Natural killer cell (primary cell): ENCODE measurements at regions not wholly inside any gene's neighbourhood (a gene's known extent, or its start where the extent isn't known, plus 50 kb on each side); places are given as distances from the start of the nearest gene placed in this dataset.
"Not testable (repeated sequence)": the region's sequence is repeated elsewhere in the genome, so short reads cannot be mapped to it uniquely, and the experiment has no call there.

Experiments
- ATAC-seq, 3 donors: fragments of 150-1000 bp in 2 of 3; fragments of 200-7000 bp in 1 of 3; cut with Tn5 transposase; 1 replicate in 1 of 3; 2 replicates in 2 of 3; pipeline ENCODE4 v1.10.0; 2021; ENCODE audit warnings: mild to moderate bottlenecking in 2 of 3, moderate library complexity in 2 of 3
- DNase-seq, 2 donors: peaks; one replicate each; pipeline versions ENCODE4 v3.0.0 to v3.0.0-alpha.2; 2013 to 2021; ENCODE audit warnings: mixed read lengths in 1 of 2
- H3K27ac ChIP-seq: one replicate; pipeline ENCODE4 v1.5.1; 2013; ENCODE audit warnings: mild to moderate bottlenecking, low read length
- H3K27me3 ChIP-seq: one replicate; pipeline ENCODE4 v1.6.1; 2013; ENCODE audit warnings: low read length; ENCODE audit not compliant: control insufficient read depth, insufficient read depth
- H3K36me3 ChIP-seq: one replicate; pipeline ENCODE4 v1.6.1; 2013; ENCODE audit warnings: low read length; ENCODE audit not compliant: control insufficient read depth, insufficient read depth
- H3K4me1 ChIP-seq: one replicate; pipeline ENCODE4 v1.6.1; 2013; ENCODE audit warnings: low read length; ENCODE audit not compliant: control insufficient read depth, insufficient read depth
- H3K4me3 ChIP-seq: one replicate; pipeline ENCODE4 v1.5.1; 2013; ENCODE audit warnings: low read length
- H3K9me3 ChIP-seq: one replicate; pipeline ENCODE4 v1.6.1; 2013; ENCODE audit warnings: low read length; ENCODE audit not compliant: control insufficient read depth, insufficient read depth
- H3K27ac Mint-ChIP-seq, 2 donors: one replicate each; pipeline ENCODE4 v1.8.0; 2022; ENCODE audit warnings: mild to moderate bottlenecking in 2 of 2, mixed read lengths in 2 of 2, moderate library complexity in 1 of 2
- H3K27me3 Mint-ChIP-seq, 2 donors: one replicate each; pipeline ENCODE4 v1.8.0; 2022; ENCODE audit warnings: low read depth in 2 of 2, mixed read lengths in 2 of 2
- H3K36me3 Mint-ChIP-seq: one replicate; pipeline ENCODE4 v1.8.0; 2022; ENCODE audit warnings: mixed read lengths
- H3K4me1 Mint-ChIP-seq, 2 donors: one replicate each; pipeline ENCODE4 v1.8.0; 2022; ENCODE audit warnings: mixed read lengths in 2 of 2
- H3K4me3 Mint-ChIP-seq: one replicate; pipeline ENCODE4 v1.8.0; 2022; ENCODE audit warnings: mild to moderate bottlenecking, moderate library complexity, mixed read lengths
- H3K9me3 Mint-ChIP-seq, 2 donors: one replicate each; pipeline ENCODE4 v1.8.0; 2022; ENCODE audit warnings: mixed read lengths in 2 of 2
- WGBS: methylation state at CpG from one replicate; pipeline ENCODE4 v1.1.7; 2013; ENCODE audit warnings: missing lambda C conversion rate; ENCODE audit not compliant: insufficient coverage; 5-methylcytosine and 5-hydroxymethylcytosine counted together
- intact Hi-C: fragments of 100-400 bp; cut with micrococcal nuclease; formaldehyde crosslinking; loops from one replicate; pipeline ENCODE4 v1.14.2; 2022
- TF ChIP-seq, protein P1 (sequence below): fragments of 200-600 bp; IDR thresholded peaks from one replicate; pipeline ENCODE4 v1.8.0; 2022; ENCODE audit warnings: antibody characterized with exemption

DNA sequence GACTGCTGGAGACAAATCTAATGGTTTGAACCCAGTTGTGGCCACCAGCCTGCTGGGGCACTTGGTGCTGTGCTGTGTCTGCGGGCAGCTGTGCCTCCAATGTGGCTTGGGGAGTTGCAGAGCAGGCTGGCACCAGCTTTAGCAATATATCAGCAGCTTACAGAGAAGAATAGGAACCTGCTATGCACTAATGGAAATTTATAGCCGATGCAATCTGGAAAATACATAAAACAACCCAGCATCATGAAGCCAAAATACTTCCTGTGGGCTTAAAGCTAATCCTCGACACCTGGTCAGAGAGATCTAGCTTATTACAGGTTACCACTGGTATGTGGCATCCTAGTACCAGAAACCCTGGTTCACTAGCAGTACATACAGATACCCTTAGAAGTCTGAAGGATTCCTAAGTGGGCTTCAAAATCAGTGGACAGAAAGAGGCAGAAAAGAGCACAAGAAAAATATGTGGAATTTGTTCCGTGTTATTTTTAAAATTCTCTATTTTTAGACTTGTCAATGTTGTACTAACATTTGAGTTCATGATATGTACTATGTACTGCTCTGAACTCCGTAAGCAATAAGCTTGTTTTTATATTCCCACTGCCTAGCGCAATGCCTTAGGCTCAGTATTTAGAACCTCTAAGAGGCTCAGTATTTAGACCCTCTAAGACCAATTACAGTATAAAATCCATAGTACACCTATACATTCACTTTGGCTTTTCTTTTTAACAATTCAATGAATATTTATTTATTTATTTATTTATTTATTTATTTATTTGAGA lies 194.7 kb downstream of the UXS1 start:
- TF ChIP-seq, protein P1, sequence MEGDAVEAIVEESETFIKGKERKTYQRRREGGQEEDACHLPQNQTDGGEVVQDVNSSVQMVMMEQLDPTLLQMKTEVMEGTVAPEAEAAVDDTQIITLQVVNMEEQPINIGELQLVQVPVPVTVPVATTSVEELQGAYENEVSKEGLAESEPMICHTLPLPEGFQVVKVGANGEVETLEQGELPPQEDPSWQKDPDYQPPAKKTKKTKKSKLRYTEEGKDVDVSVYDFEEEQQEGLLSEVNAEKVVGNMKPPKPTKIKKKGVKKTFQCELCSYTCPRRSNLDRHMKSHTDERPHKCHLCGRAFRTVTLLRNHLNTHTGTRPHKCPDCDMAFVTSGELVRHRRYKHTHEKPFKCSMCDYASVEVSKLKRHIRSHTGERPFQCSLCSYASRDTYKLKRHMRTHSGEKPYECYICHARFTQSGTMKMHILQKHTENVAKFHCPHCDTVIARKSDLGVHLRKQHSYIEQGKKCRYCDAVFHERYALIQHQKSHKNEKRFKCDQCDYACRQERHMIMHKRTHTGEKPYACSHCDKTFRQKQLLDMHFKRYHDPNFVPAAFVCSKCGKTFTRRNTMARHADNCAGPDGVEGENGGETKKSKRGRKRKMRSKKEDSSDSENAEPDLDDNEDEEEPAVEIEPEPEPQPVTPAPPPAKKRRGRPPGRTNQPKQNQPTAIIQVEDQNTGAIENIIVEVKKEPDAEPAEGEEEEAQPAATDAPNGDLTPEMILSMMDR, result no peak
- Mint-ChIP-seq H3K36me3 (peaks cover 19% of the 10 kb centered on the region), H3K27me3 (peaks cover 9 to 31% of the 10 kb centered on the region in 2 donors), H3K4me1 (no peaks in the 10 kb centered on the region), H3K4me3 (no peak overlapping the region), H3K9me3 (peaks cover 2 to 7% of the 10 kb centered on the region in 2 donors), H3K27ac (no peak overlapping the region)
- H3K4me3 ChIP-seq, result no peak overlapping the region
- H3K27ac ChIP-seq, result no peak overlapping the region
- 73% methylated on average over 6 of the region's 6 CpGs for WGBS
- no peaks in the 10 kb centered on the region for H3K36me3 ChIP-seq
- DNase-seq, result no peak
- no peak for ATAC-seq
- H3K9me3 ChIP-seq, result peaks cover 8% of the 10 kb centered on the region
- no peaks in the 10 kb centered on the region for H3K4me1 ChIP-seq
- no peaks in the 10 kb centered on the region for H3K27me3 ChIP-seq
- intact Hi-C loops, result no loop called here

DNA sequence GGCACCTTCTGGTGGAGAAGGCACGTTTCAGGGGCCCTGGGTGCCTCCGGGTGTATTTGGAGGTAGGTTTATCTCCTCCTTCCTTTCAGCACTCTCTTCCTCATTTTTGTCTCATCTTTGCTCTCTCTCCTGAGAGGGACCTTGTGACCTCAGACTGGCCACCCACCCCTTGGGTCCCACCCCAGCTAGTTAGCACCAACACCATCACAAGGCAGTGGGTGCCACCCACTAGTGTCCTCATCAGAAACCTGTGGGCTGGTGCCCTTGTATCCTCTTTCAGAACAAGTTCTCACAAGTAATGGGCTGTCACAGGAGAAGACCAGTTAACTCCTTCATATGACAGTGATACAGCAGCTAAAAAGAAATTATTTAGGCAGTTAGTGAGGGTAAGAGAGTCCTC lies 196.4 kb downstream of the UXS1 start:
- Histone ChIP-seq H3K4me1 (no peaks in the 10 kb centered on the region), H3K27ac (no peak overlapping the region), H3K27me3 (no peaks in the 10 kb centered on the region), H3K9me3 (peaks cover 18% of the 10 kb centered on the region), H3K4me3 (no peak overlapping the region), H3K36me3 (no peaks in the 10 kb centered on the region)
- ATAC-seq, result no peak
- H3K27me3 Mint-ChIP-seq, result peaks cover 9 to 31% of the 10 kb centered on the region in 2 donors
- intact Hi-C loops, result no loop called here
- no peak overlapping the region for H3K27ac Mint-ChIP-seq
- H3K36me3 Mint-ChIP-seq, result peaks cover 30% of the 10 kb centered on the region
- no peak overlapping the region for H3K4me3 Mint-ChIP-seq
- DNase-seq, result no peak
- no peaks in the 10 kb centered on the region for H3K4me1 Mint-ChIP-seq
- H3K9me3 Mint-ChIP-seq, result peaks cover 6 to 14% of the 10 kb centered on the region in 2 donors
- WGBS, result no CpG with 5 or more reads among the region's 2 CpGs
- TF ChIP-seq, protein P1, result no peak

DNA sequence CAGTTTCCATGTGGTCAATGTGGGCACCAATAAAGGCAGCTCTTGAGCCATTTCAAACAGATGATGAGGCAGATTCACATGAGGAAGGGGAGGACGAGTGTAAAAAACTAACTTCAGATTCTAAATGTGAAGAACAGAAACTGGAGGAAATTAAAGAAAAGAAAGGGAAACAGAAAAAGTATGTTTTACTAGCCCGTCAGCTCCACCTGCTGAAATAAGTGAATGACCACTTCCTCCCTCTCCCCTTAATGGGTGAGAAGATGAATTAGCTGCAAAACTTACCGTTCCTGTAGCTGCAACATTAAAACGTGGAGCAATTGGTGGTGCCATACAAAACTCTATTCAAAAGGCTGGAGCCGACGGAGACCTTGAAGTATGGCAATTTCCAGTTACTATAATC lies 203.5 kb downstream of the UXS1 start:
- Histone ChIP-seq H3K36me3 (no peaks in the 10 kb centered on the region), H3K27ac (no peak overlapping the region), H3K4me1 (peaks cover 7% of the 10 kb centered on the region), H3K9me3 (peaks cover 33% of the 10 kb centered on the region), H3K4me3 (no peak overlapping the region), H3K27me3 (no peaks in the 10 kb centered on the region)
- peaks cover 13 to 20% of the 10 kb centered on the region in 2 donors for H3K9me3 Mint-ChIP-seq
- intact Hi-C loops, result no loop called here
- DNase-seq (peak in 1 of 2 donors; percentile 17), ATAC-seq (no peak)
- 80% methylated on average over 5 of the region's 6 CpGs for WGBS
- H3K4me3 Mint-ChIP-seq, result no peak overlapping the region
- TF ChIP-seq, protein P1, result no peak
- H3K4me1 Mint-ChIP-seq, result peaks cover 0 to 9% of the 10 kb centered on the region in 2 donors
- H3K27me3 Mint-ChIP-seq, result no peaks in the 10 kb centered on the region
- H3K27ac Mint-ChIP-seq, result no peak overlapping the region
- H3K36me3 Mint-ChIP-seq, result peaks cover 50% of the 10 kb centered on the region

DNA sequence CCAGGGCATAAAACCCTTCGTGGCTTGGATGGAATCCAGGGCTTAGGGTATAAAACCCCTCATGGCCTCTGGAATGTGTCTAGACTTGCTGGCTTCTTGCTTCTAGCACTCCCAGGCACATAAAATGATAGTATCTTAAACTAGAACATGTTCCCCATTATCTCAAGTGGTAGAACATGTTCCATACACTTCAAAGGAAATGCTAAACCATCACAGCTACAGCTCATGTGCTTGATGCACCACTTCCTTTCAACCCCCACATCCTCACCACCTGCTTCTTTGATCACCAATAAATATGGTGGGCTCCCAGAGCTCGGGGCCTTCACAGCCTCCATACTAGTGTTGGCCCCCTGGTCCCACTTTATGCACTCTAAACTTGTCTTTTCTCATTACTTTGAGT lies 204.3 kb downstream of the UXS1 start:
- H3K4me3 ChIP-seq, H3K27me3 Mint-ChIP-seq, H3K27me3 ChIP-seq, H3K36me3 ChIP-seq, H3K4me1 ChIP-seq, H3K4me3 Mint-ChIP-seq, intact Hi-C loops, H3K27ac ChIP-seq, H3K27ac Mint-ChIP-seq, ATAC-seq, H3K4me1 Mint-ChIP-seq: not testable (repeated sequence)
- peak in 1 of 2 donors; percentile 23 for DNase-seq
- 73% methylated on average over 2 of the region's 2 CpGs for WGBS
- Mint-ChIP-seq H3K9me3 (peaks cover 13 to 19% of the 10 kb centered on the region in 2 donors), H3K36me3 (peaks cover 48% of the 10 kb centered on the region)
- peaks cover 29% of the 10 kb centered on the region for H3K9me3 ChIP-seq
